K562 (cell line): ENCODE measurements at regions not wholly inside any gene's neighbourhood (a gene's known extent, or its start where the extent isn't known, plus 50 kb on each side); places are given as distances from the start of the nearest gene placed in this dataset.
"Not testable (repeated sequence)": the region's sequence is repeated elsewhere in the genome, so short reads cannot be mapped to it uniquely, and the experiment has no call there.

Source experiments
- ATAC-seq: fragments of 200-7000 bp; cut with Tn5 transposase; 3 replicates; pipeline ENCODE4 v1.9.1; 2020; ENCODE audit warnings: moderate library complexity
- BruUV-seq: library from RNA; stranded (reverse); fragments of 400-500 nt; replicated peaks from 2 replicates; lab custom pipeline; 2021; lab: Mats Ljungman, UMichigan
- CTCF ChIA-PET: fragments of 300-600 bp; formaldehyde crosslinking; extraction: SDS; loops from one replicate; lab custom pipeline; 2021; ENCODE audit warnings: low intra/inter-chr PET ratio; lab: Yijun Ruan, JAX
- POLR2A ChIA-PET: fragments of 300-600, 350-650 bp; sonication (Branson Sonifier 250); formaldehyde crosslinking; extraction: SDS; loops from one replicate; lab custom pipeline; 2021; ENCODE audit warnings: antibody characterized with exemption, inconsistent platforms; lab: Yijun Ruan, JAX
- DNase-seq, 4 experiments: peaks; one replicate each; pipeline versions ENCODE4 v3.0.0 to v3.0.0-alpha.2; 2011 to 2018; ENCODE audit warnings: low spot score in 3 of 4, mixed read lengths in 3 of 4; ENCODE audit errors: extremely low read depth in 1 of 4
- FAIRE-seq: peaks from 2 replicates; lab custom pipeline; 2011; peaks lifted over from hg19 to GRCh38; lab: Jason Lieb, UNC
- H2AFZ ChIP-seq: 2 replicates; pipeline ENCODE4 v1.6.0; 2011; ENCODE audit warnings: low read depth, low read length, control low read depth, inconsistent platforms
- H3K27ac ChIP-seq: fragments of 200-600 bp; 3 replicates; pipeline ENCODE4 v1.8.0; 2011; ENCODE audit warnings: low read depth, mild to moderate bottlenecking, control low read depth, inconsistent platforms, low read length, moderate library complexity, mixed read lengths; ENCODE audit errors: extremely low read depth
- H3K27me3 ChIP-seq, 2 experiments: fragments of 300-600 bp in 1 of 2; 2 replicates in 1 of 2; 3 replicates in 1 of 2; pipeline versions ENCODE4 v1.6.0 to v1.8.0; 2011; ENCODE audit warnings: inconsistent platforms in 2 of 2, low read length in 2 of 2, mild to moderate bottlenecking in 1 of 2, mixed read lengths in 1 of 2, moderate library complexity in 1 of 2; ENCODE audit not compliant: control insufficient read depth in 2 of 2, insufficient read depth in 2 of 2
- H3K36me3 ChIP-seq: fragments of 300-600 bp; 3 replicates; pipeline ENCODE4 v1.8.0; 2011; ENCODE audit warnings: mild to moderate bottlenecking, low read length, inconsistent platforms; ENCODE audit not compliant: control insufficient read depth, insufficient read depth
- H3K4me1 ChIP-seq, 2 experiments: fragments of 200-600 bp in 1 of 2; replicated peaks in 1 of 2; 2 replicates in 1 of 2; 3 replicates in 1 of 2; pipeline versions ENCODE4 v1.5.1 to v1.8.0; 2011; ENCODE audit warnings: inconsistent platforms in 2 of 2, low read length in 2 of 2, mild to moderate bottlenecking in 1 of 2, mixed read lengths in 1 of 2, moderate library complexity in 1 of 2; ENCODE audit not compliant: control insufficient read depth in 2 of 2, insufficient read depth in 2 of 2
- H3K4me2 ChIP-seq: 2 replicates; pipeline ENCODE4 v1.6.1; 2011; ENCODE audit warnings: low read length, control low read depth, inconsistent platforms, mixed read lengths; ENCODE audit not compliant: insufficient read depth
- H3K4me3 ChIP-seq: fragments of 200-600 bp; sonication (generic), shearing (Covaris generic); 2 replicates; pipeline ENCODE4 v1.5.1; 2016; ENCODE audit warnings: control low read depth, inconsistent platforms
- H3K79me2 ChIP-seq: fragments of 200-600 bp; 3 replicates; pipeline ENCODE4 v1.8.0; 2011; ENCODE audit warnings: low read length, inconsistent platforms; ENCODE audit not compliant: control insufficient read depth, insufficient read depth
- H3K9ac ChIP-seq, 2 experiments: 2 replicates each; pipeline versions ENCODE4 v1.6.0 to v1.6.1; 2011; ENCODE audit warnings: low read depth in 2 of 2, low read length in 2 of 2, control low read depth in 1 of 2, inconsistent platforms in 1 of 2, mild to moderate bottlenecking in 1 of 2, mixed read lengths in 1 of 2; ENCODE audit not compliant: insufficient read depth in 1 of 2
- H3K9me1 ChIP-seq: one replicate; pipeline ENCODE4 v1.6.0; 2011; ENCODE audit warnings: inconsistent platforms, mild to moderate bottlenecking, low read length, moderate library complexity; ENCODE audit not compliant: control insufficient read depth, insufficient read depth
- H3K9me3 ChIP-seq: replicated peaks from 2 replicates; pipeline ENCODE4 v1.5.1; 2011; ENCODE audit warnings: low read depth, low read length, inconsistent platforms; ENCODE audit not compliant: control insufficient read depth, insufficient read depth
- H4K20me1 ChIP-seq: replicated peaks from 2 replicates; pipeline ENCODE4 v1.6.1; 2011; ENCODE audit warnings: low read length, inconsistent platforms, mixed read lengths; ENCODE audit not compliant: control insufficient read depth, insufficient read depth
- BRD9 ChIP-seq: fragments of 450-650 bp; IDR thresholded peaks from 2 replicates; pipeline ENCODE4 v1.6.1; 2018; ENCODE audit warnings: low read depth; ENCODE audit not compliant: partially characterized antibody
- DEAF1 ChIP-seq: fragments of 450-650 bp; formaldehyde crosslinking; IDR thresholded peaks from 2 replicates; pipeline ENCODE4 v1.4.0; 2020; ENCODE audit warnings: mild to moderate bottlenecking, moderate library complexity
- KLF10 ChIP-seq: fragments of 250-450 bp; sonication (Bioruptor Pico); IDR thresholded peaks from 2 replicates; pipeline ENCODE4 v1.6.1; 2021; ENCODE audit warnings: matching md5 sums
- MCM5 ChIP-seq: fragments of 450-650 bp; IDR thresholded peaks from 2 replicates; pipeline ENCODE4 v1.6.1; 2016; ENCODE audit warnings: low read depth
- SAFB2 ChIP-seq: fragments of 200-400 bp; formaldehyde crosslinking; IDR thresholded peaks from 2 replicates; pipeline ENCODE4 v1.6.1; 2018; ENCODE audit warnings: borderline replicate concordance, low read length, low read depth, moderate library complexity; ENCODE audit not compliant: severe bottlenecking
- SIN3B ChIP-seq: fragments of 450-650 bp; IDR thresholded peaks from 2 replicates; pipeline ENCODE4 v1.6.1; 2017; ENCODE audit warnings: low read depth, mild to moderate bottlenecking, moderate library complexity
- XRCC3 ChIP-seq: fragments of 450-650 bp; IDR thresholded peaks from 2 replicates; pipeline ENCODE4 v1.6.1; 2017; ENCODE audit warnings: mild to moderate bottlenecking, moderate library complexity
- ZNF146 ChIP-seq: IDR thresholded peaks from one replicate; pipeline ENCODE4 v1.6.1; 2018; ENCODE audit warnings: missing compliant biosample characterization; ENCODE audit not compliant: unreplicated experiment
- ZZZ3 ChIP-seq: fragments of 450-650 bp; IDR thresholded peaks from 2 replicates; pipeline ENCODE4 v1.6.1; 2016; ENCODE audit warnings: antibody characterized with exemption, mild to moderate bottlenecking, moderate library complexity
- WGBS: fragments of 100-300 bp; shearing (Covaris generic); methylation state at CpG from one replicate; pipeline ENCODE4 v1.1.6; 2016; ENCODE audit warnings: low coverage, mixed read lengths; ENCODE audit not compliant: insufficient coverage; ENCODE audit errors: missing lambda C conversion rate; 5-methylcytosine and 5-hydroxymethylcytosine counted together
- in situ Hi-C: fragments of 300-500 bp; cut with MboI; formaldehyde crosslinking; loops from 4 replicates; pipeline ENCODE4 v1.15.0; 2018; ENCODE audit warnings: inconsistent platforms, mixed read lengths
- intact Hi-C: fragments of 100-400 bp; cut with micrococcal nuclease; formaldehyde crosslinking; loops from 2 replicates; pipeline ENCODE4 v1.14.2; 2022
- TF ChIP-seq, protein P1 (sequence below), 2 experiments: fragments of 250-450 bp in 1 of 2; fragments of 450-650 bp in 1 of 2; sonication (Bioruptor Pico) in 1 of 2; IDR thresholded peaks; 2 replicates each; pipeline versions ENCODE4 v1.6.1 to v1.8.0; 2016 to 2021; ENCODE audit warnings: mild to moderate bottlenecking in 2 of 2, moderate library complexity in 2 of 2, missing compliant biosample characterization in 1 of 2, missing genetic modification characterization in 1 of 2

DNA sequence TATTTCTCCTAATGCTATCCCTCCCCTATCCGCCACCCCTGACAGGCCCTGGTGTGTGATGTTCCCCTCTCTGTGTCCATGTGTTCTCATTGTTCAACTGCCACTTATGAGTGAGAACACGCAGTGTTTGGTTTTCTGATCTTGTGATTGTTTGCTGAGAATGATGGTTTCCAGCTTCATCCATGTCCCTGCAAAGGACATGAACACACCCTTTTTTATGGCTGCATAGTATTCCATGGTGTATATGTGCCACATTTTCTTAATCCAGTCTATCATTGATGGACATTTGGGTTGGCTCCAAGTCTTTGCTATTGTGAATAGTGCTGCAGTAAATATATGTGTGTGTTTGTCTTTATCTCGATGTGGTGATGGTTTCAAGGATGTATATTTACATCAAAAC, 353.4 kb downstream of the PTPRU start:
- in situ Hi-C loops: not testable (repeated sequence)

DNA sequence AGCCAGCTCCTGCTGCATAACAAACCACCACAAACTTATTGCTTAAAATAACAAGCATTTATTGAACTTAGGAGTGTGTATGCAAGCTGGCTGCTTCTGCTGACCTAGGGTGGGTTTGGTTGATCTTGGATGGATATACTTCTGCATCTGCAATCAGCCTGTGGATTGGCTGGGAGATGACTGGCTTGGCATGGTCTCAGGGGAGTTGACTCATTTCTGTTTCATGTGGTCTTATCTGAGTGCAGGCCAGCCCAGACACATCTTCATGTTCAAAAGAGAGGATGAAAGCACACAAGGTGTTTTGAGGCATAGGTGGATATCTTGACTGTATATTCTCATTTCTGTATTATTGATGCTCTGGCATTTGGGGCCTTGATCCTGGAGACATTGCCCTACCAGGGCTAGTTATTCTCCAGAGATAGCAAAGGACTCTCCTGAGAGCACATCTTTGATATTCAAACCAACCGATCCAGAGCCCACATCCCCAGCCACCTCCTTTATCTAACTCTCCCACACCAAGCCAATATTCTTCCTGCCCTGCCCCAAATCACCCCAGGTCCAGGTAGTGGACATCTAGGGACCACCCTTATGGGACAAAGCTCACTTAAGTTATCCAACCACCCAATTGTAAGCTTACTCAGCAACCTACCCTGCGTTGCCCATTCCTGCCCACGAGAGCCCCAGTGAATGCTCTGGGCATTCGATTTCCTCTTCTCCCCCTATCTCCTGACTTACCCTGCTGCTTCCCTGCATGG, 350.8 kb downstream of the PTPRU start:
- 2% methylated on average over 3 of the region's 4 CpGs for WGBS
- no peak for TF ChIP-seq DEAF1 (CRISPR knock-in tag)
- no peak for TF ChIP-seq BRD9
- no peak for TF ChIP-seq MCM5
- TF ChIP-seq ZZZ3: no peak
- no peak for TF ChIP-seq SIN3B
- TF ChIP-seq SAFB2: no peak
- TF ChIP-seq KLF10 (CRISPR knock-in tag): no peak
- TF ChIP-seq XRCC3: no peak
- TF ChIP-seq, protein P1, sequence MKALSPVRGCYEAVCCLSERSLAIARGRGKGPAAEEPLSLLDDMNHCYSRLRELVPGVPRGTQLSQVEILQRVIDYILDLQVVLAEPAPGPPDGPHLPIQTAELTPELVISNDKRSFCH (CRISPR knock-in tag; IDR thresholded peaks at IDR 0.05): no peak
- TF ChIP-seq, protein P1 (tag; IDR thresholded peaks at IDR 0.05): no peak

More for the DNA sequence above, 353.4 kb downstream of the PTPRU start:
- H3K27ac ChIP-seq, H3K4me2 ChIP-seq, ATAC-seq, DNase-seq, CTCF ChIA-PET, H3K79me2 ChIP-seq, H3K4me1 ChIP-seq, H3K36me3 ChIP-seq, FAIRE-seq, intact Hi-C loops, POLR2A ChIA-PET, H4K20me1 ChIP-seq, H3K9ac ChIP-seq, H3K9me1 ChIP-seq, H3K4me3 ChIP-seq, BruUV-seq, H3K27me3 ChIP-seq, H2AFZ ChIP-seq, H3K9me3 ChIP-seq: not testable (repeated sequence)
- TF ChIP-seq ZNF146 (CRISPR knock-in tag): peak; percentile 68
- WGBS: 6% methylated on average over 3 of the region's 3 CpGs

More for the DNA sequence above, 350.8 kb downstream of the PTPRU start:
- Histone ChIP-seq H3K27ac (no peak overlapping the region), H3K79me2 (no peaks in the 10 kb centered on the region), H3K4me2 (no peak overlapping the region), H4K20me1 (no peaks in the 10 kb centered on the region), H3K27me3 (peaks cover 0 to 15% of the 10 kb centered on the region in 2 experiments; a peak in 2 of 5 replicates), H3K4me1 (no peaks in the 10 kb centered on the region), H3K9me3 (no peaks in the 10 kb centered on the region), H3K9ac (no peak overlapping the region), H3K9me1 (no peaks in the 10 kb centered on the region), H3K4me3 (no peak overlapping the region), H3K36me3 (no peaks in the 10 kb centered on the region), H2AFZ (no peak overlapping the region)
- in situ Hi-C loops (no loop called here), intact Hi-C loops (no loop called here)
- POLR2A ChIA-PET: no interaction called here
- no peak for ATAC-seq
- no peak for FAIRE-seq
- CTCF ChIA-PET: no interaction called here
- no TSS peak for BruUV-seq
- DNase-seq: no peak
